ENCODE measurements at regions not wholly inside any gene's neighbourhood (a gene's known extent, or its start where the extent isn't known, plus 50 kb on each side); places are given as distances from the start of the nearest gene placed in this dataset.

- TF ChIP-seq CTCF (IDR thresholded peaks at IDR 0.05; ENCODE audit: poor library complexity, severe bottlenecking) (no peak), POLR2AphosphoS5 (IDR thresholded peaks at IDR 0.05) (no peak)
Measured at GRCh38 chr18:22871809-22872525, 61.2 kb upstream of the RBBP8 start.

Measured in neural cell (in vitro differentiated cells).